ENCODE measurements at regions not wholly inside any gene's neighbourhood (a gene's known extent, or its start where the extent isn't known, plus 50 kb on each side); places are given as distances from the start of the nearest gene placed in this dataset.
"Not testable (repeated sequence)": the region's sequence is repeated elsewhere in the genome, so short reads cannot be mapped to it uniquely, and the experiment has no call there.

DNA sequence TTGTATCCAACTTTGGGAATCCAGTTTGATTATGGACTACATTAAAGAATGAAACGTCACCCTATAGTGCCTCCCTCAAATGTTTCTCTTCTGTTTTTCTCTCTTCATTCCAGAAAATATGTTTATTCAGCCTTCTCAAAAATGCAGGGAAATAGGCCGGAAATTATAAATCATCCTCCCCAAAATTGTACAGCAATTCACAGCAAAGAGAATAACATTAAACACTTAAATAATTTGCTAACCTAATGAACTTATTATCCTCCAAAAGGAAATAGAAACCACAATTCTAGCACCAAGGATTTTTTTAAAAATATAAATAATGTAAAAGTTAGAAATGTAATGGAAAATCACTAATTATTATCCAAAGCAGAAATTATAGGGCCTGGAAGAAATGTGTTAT lies 115.9 kb upstream of the CCNG1 start:
- TF ChIP-seq, protein P1, sequence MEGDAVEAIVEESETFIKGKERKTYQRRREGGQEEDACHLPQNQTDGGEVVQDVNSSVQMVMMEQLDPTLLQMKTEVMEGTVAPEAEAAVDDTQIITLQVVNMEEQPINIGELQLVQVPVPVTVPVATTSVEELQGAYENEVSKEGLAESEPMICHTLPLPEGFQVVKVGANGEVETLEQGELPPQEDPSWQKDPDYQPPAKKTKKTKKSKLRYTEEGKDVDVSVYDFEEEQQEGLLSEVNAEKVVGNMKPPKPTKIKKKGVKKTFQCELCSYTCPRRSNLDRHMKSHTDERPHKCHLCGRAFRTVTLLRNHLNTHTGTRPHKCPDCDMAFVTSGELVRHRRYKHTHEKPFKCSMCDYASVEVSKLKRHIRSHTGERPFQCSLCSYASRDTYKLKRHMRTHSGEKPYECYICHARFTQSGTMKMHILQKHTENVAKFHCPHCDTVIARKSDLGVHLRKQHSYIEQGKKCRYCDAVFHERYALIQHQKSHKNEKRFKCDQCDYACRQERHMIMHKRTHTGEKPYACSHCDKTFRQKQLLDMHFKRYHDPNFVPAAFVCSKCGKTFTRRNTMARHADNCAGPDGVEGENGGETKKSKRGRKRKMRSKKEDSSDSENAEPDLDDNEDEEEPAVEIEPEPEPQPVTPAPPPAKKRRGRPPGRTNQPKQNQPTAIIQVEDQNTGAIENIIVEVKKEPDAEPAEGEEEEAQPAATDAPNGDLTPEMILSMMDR (IDR thresholded peaks at IDR 0.05; ENCODE audit: control extremely low read depth, extremely low read depth, low read depth, missing control alignments), result no peak
- POLR2A ChIA-PET, result no interaction called here
- CTCF ChIA-PET, result no interaction called here
- no peak for DNase-seq (ENCODE audit: extremely low spot score)

DNA sequence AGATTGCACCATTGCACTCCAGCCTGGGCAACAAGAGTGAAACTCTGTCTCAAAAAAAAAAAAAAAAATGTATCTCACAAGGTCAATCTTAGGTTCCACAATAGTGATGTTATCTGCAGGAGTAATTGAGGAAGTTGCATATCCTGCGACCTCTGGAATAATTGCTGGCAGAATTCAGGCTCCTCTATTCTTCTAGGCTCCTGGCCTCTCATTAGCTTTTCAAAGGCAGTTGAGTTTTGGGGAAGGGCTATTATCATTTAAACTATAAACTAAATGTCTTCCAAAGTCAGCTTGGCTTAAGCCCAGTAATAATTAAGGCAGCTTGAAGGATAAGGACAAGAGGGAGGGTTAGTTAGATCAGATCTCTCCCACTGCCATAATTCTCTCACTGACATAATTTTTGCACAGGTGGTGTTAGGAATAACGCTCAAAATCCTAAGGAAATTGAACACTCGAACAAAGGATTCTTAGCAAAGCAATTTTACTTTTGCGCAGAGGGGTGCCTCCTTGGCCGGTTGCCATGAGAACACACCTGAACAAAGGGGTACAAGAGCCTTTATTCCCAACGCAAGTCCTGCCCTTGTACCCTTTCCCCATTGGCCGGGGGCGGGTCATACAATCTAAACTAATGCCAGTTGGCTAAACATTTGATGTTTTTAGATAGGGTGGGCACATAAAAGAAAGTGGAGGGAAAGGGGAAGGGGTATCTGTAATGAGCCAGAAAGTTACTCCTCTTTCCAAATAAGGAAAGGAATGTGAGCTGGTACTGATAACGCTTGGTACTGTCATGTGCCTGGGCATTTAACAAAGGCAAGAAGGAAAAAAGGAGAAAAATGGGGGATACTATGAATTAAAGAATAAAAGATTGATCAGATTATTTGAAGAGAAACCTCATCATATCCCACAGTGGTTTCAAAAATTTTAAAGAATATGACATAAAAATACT lies 106.4 kb upstream of the CCNG1 start:
- CTCF ChIA-PET, result no interaction called here
- no peak for DNase-seq (ENCODE audit: extremely low spot score)
- TF ChIP-seq, protein P1 (IDR thresholded peaks at IDR 0.05; ENCODE audit: control extremely low read depth, extremely low read depth, low read depth, missing control alignments), result no peak
- POLR2A ChIA-PET, result interaction anchor here (0.6 kb wide), 1 partner anchor 59 kb away, joined by 3 read pairs; no protein-coding TSS in a partner anchor

- DNase-seq (ENCODE audit: extremely low spot score); POLR2A ChIA-PET; CTCF ChIA-PET: not testable (repeated sequence)
These were observed 101.3 kb upstream of the CCNG1 start for GRCh38 chr5:163336074-163336473.

DNA sequence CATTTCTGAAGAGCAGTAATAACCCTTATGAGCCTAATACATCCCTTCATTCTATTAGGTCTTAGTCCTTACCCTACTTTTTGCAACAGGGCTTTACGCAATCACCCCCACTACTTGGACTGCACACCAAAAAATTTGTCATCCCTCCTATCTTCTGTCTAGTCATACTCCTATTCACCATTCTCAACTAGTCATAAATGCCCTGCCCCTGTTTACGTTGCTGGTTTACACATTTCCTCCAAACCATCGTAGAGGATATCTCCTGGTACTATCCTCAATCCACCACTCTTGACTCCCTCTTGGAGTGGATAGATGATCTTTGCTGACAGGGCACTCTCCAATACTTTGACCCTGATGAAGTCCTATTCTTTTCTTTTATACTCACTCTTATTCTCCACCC lies 98.2 kb upstream of the CCNG1 start:
- TF ChIP-seq, protein P1 (IDR thresholded peaks at IDR 0.05; ENCODE audit: control extremely low read depth, extremely low read depth, low read depth, missing control alignments), result no peak
- ChIA-PET POLR2A (no interaction called here), CTCF (no interaction called here)
- no peak for DNase-seq (ENCODE audit: extremely low spot score)

GRCh38 chr5:163340378-163340777 lies 97.0 kb upstream of the CCNG1 start:
- CTCF ChIA-PET, POLR2A ChIA-PET: not testable (repeated sequence)

GRCh38 chr5:163342306-163342705 lies 95.1 kb upstream of the CCNG1 start:
- TF ChIP-seq, protein P1 (IDR thresholded peaks at IDR 0.05; ENCODE audit: control extremely low read depth, extremely low read depth, low read depth, missing control alignments), result no peak
- POLR2A ChIA-PET, result no interaction called here
- DNase-seq (ENCODE audit: extremely low spot score), result no peak
- CTCF ChIA-PET, result no interaction called here

More at GRCh38 chr5:163340378-163340777, 97.0 kb upstream of the CCNG1 start:
- not testable (repeated sequence) for DNase-seq (ENCODE audit: extremely low spot score)

- TF ChIP-seq, protein P1 (IDR thresholded peaks at IDR 0.05; ENCODE audit: control extremely low read depth, extremely low read depth, low read depth, missing control alignments), result no peak
- ChIA-PET CTCF (interaction anchor here (0.8 to 6.3 kb wide), 4 partner anchors 39 to 1801 kb away, joined by 3 to 33 read pairs (median 6); no protein-coding TSS in a partner anchor), POLR2A (no interaction called here)
- DNase-seq (ENCODE audit: extremely low spot score), result no peak
These were observed 92.2 kb upstream of the CCNG1 start for GRCh38 chr5:163345216-163345615.
